ENCODE measurements at regions not wholly inside any gene's neighbourhood (a gene's known extent, or its start where the extent isn't known, plus 50 kb on each side); places are given as distances from the start of the nearest gene placed in this dataset.

DNA sequence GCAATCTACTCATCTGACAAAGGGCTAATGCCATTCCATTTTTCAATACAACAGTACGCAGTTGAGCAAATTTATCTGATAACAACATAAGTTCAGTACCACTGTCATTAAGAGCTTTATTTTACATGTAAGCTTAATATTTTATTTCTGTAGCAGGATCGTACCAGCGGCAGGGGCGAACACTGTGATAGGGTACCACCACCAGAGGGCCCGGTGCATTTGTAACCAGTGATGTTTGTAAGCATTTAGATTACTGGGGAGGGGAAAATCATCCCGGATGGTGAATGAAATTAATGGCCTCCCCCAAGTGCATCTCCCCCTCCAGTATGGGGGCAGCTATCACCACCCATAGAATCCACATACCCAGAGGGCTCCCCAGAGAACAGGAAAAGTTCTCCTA is 179.0 kb downstream of the ADGRA3 start:
- no peak for DNase-seq (ENCODE audit: extremely low read depth in 1 of 2, low read depth in 1 of 2)

DNA sequence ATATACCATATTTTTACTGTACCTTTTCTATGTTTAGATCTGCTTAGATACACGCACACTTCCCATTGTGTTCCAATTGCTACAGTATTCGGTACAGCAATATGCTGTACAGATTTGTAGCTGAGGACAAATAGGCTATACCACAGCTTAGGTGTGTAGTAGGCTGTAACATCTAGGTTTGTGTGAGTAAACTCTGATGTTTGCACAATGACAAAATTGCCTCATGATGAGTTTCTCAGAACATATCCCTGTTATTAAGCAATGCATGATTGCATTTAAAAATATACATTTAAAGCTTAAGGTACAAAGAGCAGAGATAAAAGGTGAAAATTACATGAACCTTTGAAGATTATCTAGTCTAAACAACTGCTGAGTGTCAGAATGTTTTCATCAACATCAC is 181.7 kb downstream of the ADGRA3 start:
- no peak for DNase-seq (ENCODE audit: extremely low read depth in 1 of 2, low read depth in 1 of 2)

DNA sequence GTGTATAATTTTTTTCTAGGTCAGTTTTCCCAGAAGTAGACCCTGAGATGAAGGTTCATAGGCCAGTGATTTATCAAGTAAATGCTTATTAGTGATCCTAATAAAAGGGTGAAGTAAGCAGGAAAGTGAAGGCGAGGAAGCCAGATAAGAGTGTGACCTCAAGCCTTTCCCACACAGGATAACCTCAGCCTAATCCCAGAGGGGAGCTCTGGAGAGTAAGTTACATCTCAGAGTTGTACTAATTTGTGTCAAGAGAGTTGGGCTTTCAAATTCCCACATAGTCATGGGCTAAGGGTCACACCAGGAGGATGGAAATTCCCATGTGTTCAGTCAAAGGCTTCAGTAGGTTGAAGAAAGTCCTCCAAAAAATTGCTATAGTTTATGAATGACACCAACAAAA is 191.4 kb downstream of the ADGRA3 start:
- no peak for DNase-seq (ENCODE audit: extremely low read depth in 1 of 2, low read depth in 1 of 2)

DNA sequence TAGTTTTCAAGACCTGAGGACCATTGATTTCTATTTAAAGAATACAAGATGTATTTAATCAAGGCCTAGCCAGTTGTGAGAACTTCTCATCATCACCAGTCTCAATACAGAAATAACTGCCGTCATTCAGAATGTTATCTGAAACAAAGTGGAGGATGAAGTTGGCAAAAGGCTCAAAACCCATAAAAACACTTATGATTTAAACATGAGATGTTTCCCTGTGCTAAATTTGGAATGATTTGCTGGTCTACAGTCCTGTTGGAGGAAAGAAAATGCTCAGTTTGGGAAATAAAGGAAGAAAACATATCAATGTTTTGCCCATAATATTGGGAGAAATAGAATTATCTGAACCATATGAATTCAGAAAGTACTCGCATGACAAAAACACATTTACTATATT is 192.2 kb downstream of the ADGRA3 start:
- no peak for DNase-seq (ENCODE audit: extremely low read depth in 1 of 2, low read depth in 1 of 2)

DNA sequence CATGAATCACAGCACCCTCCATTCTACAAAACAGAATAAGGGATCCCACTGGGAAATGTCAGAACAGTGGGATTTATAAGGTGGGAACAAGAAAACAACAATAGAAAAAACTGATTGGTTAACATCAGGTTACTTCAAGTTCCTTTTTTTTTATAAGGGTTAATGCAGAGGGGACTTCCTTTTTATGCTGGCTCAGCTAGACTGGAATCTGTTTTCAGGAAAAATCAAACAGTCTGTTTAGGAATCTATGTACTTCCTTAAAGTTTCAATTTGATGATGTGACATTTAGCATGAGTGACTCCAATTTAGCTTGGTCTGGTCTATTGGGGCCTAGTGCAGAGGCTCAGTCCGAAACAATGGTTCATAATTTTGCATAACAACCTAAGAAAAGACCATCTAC is 192.9 kb downstream of the ADGRA3 start:
- DNase-seq (ENCODE audit: extremely low read depth in 1 of 2, low read depth in 1 of 2): no peak

DNA sequence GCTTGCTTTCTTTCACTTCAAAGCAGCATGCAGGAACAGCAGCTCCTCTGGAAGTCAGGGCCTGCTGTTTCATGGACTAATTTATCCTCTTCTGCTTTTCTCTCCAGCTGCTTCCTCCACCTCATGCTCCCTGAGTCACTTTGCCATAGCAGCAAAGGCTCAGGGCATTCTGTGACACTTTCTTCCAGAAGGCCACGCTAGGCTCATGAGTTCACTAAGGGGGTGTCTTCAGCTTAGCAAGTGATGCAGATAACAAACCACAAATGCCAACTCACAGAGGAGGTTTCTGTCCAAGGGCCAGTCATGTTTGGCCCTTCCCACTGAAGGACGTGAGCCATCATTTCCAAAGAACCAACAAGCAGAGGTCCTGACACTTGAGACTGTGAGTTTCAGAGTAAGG is 200.2 kb downstream of the ADGRA3 start:
- DNase-seq (ENCODE audit: extremely low read depth in 1 of 2, low read depth in 1 of 2): no peak

DNA sequence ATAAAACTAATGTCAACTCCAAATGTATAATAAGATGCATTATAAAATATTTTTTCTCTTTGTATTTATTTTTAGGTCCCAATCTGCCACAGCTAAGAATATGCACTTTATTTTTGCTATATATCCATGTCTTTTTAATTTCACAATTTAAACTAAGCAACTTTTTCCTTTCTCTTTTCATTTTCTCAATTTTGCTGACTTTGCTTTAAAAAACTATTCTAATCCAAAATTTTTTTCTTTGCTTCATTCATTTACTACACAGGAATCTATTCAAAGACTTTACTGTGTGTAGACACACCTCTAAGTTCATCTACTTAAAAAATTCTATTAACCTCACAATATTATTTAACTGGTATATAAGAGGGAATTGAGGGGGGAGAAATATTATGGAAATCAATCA is 201.9 kb downstream of the ADGRA3 start:
- DNase-seq (ENCODE audit: extremely low read depth in 1 of 2, low read depth in 1 of 2): no peak

DNA sequence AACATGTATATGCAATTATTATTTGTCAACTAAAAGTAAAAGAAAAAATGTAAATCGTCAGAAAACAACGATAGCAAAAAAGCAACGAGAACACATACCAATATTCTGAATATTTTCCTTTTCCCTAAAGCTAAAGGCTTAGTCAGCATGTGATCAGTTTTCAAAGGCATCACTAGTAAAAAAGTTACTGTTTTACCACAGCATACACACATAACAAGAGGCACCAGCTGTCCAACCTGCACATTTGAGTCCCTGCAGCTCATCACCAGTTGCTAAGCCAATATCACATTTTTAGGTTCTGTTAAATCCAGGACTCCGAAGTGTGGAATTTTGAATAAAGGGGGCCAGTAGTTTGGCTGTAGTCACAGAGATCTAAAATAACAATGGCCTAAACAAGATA is 203.8 kb downstream of the ADGRA3 start:
- no peak for DNase-seq (ENCODE audit: extremely low read depth in 1 of 2, low read depth in 1 of 2)

DNA sequence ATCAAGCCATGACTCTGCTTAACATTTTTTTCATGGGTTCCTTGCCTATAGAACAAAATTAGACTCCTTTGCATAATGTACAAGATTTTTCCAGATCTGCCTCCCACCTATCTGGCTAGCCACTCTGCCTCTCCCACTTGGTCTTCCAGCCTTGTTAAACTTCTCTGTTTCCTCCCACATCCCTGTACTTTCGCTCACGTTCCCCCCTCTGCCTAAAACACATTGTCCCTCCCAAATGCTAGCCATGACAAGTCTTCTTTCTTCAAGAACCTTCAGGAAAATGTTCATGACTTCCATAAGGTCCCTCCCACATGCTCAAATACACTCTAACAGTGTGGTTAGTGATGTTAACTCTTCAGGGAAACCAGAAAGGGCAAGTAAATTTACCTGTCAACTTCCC is 214.6 kb downstream of the ADGRA3 start:
- no peak for DNase-seq (ENCODE audit: extremely low read depth in 1 of 2, low read depth in 1 of 2)

DNA sequence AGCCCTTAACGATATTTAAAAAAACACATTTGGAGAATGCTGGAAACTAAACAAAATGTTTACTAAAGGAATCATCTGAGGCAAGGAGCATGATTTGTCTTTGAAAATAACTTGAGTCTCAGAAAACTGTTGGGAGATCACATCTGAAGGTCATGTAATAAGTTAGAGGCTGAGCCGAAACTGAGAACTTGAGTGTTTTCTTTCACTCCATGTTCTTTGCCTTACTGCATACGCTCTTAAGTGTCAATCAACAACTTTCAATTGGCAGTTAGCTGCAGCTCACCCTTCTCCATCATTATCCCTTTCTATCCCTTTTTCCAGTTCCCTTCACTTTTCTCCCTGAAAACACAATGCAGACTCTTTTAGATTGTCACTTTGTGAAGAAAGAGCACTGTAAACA is 216.2 kb downstream of the ADGRA3 start:
- no peak for DNase-seq (ENCODE audit: extremely low read depth in 1 of 2, low read depth in 1 of 2)

DNA sequence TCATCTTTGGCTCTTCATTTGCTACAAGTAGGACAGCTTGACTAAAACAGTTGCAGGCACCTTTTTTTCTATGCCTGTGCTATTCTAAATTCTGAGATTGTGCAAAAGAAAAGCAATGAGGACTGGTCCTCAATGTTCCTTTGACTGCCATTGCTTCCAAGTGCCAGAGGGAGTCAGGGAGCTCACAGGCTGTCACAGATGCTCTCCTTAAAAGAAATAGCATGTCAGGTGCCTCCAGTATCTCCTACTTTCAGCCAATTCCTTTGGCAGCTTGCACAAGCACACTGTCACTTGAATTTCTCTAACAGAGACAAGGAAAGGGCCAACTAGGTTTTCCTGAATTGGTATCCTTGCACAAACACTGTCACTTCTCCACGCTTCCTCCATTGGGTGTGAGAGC is 228.2 kb downstream of the ADGRA3 start:
- no peak for DNase-seq (ENCODE audit: extremely low read depth in 1 of 2, low read depth in 1 of 2)

DNA sequence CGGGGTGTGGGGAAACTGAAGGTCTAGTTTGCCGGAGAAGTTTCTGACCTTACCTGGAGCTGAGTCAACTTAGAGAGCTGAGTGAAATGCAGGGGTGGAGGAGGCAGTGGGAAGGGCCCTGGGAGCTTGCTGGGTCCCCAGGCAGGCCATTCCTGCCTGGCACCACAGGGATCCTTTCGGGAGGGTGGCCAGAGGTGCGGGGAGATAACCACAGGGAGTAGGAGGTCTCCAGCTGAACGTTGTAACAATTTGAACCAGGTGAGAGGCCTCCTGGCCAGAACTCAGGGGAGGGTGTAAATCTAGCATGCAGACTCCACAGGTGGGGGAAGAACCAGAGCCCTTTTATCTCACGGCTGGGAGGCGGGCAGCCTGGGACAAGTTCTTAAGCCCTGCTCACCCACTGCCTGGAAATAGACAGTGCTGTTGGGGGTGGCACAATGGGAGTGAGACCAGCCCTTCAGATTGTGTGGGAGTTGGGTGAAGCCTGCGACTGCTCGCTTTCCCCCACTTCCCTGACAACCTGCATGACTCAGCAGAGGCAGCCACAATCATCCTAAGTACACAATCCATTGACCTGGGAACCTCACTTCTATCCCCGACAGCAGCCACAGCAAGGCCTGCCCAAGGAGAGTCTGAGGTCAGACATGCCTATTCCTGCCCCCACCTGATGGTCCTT is 247.4 kb downstream of the ADGRA3 start:
- DNase-seq (ENCODE audit: extremely low read depth in 1 of 2, low read depth in 1 of 2): no peak

DNA sequence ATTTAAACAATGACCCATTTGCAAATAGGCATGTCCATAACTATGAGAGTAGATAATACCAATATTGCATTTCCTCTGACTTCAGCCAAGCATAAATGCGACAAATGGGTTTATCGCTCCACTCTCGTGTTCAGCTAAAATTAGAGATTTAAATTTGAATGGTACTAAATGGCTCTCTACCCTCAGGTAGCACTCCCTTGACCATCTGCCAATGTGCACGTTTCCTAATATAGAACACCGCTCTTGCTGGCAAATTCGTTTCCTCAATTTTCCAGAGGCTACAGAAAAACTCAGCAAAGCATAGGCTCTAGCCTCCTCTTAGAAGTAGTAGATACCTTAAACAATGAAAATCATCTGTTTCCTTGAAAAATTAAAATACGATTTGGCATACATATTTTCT is 251.6 kb downstream of the ADGRA3 start:
- no peak for DNase-seq (ENCODE audit: extremely low read depth in 1 of 2, low read depth in 1 of 2)

DNA sequence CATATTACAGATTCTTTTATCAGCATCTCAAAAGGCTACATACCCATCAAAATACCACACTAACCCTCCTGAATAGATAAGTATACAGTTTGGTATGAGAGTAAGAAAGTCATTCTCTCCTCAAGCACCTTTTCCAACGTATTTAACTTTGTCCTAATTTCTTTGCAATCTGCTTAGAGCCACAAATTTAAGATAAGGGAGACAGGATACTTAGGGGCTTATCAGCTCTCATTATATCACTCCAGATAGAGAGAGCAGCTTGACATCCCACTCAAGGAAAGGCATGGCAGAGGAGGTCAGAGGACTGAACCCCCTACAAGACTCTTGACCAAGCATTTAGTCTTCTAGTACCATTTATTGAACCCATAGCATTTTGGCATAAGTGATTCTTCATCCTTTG is 262.4 kb downstream of the ADGRA3 start:
- no peak for DNase-seq (ENCODE audit: extremely low read depth in 1 of 2, low read depth in 1 of 2)

DNA sequence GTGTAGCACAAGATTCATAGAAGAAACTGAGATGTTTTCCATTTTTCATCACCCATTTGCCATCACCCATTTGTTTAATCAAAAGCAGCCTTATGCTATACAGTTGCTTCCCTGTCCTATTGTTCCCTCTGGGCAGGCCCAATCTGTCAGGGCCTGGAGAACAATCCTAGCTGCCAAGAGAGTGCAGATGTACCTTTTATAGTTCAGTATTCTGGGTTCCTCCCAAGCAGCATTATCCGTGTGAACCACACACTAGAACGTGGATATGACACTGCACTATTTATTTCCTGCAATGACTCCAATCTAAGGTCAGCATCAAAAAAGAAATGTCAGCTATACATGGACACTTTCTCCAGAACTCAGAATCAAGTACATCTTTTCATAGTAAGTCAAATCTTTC is 269.0 kb downstream of the ADGRA3 start:
- DNase-seq (ENCODE audit: extremely low read depth in 1 of 2, low read depth in 1 of 2): no peak

DNA sequence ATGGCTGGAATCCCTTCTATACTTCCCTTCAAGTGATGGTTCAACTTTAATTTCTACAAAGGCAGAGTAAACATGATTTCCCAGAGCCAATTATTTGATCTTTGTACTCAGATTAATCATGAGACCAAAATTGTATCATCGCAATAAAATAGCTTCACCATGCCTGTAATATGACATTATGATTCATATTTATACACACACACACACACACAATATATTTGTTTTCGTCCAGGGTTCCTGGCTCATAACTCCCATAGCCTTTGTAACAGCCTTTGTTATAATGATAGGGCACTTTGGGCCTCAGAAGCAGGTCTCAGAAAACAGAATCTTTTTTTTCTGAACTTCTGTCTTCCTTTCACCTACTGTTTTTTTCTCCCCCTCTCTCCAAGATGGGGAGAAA is 270.6 kb downstream of the ADGRA3 start:
- no peak for DNase-seq (ENCODE audit: extremely low read depth in 1 of 2, low read depth in 1 of 2)

DNA sequence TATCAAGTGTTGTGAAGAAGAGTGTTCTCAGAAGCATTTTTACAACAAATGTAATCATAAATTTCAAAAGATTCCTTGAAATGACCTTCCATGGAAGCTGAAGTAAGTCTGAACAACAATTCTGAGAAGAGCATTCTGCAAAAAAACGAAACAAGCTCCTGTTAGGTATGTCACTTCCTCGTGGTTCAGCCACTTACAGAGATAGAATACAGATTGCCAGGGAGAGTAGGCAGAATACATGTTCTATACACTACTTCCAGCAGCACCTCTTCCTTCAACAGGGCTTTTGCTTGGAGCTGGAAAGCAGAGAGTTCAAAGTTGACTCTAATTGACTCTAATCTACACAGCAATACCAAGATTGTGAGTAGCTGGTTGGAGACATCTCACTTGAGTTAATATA is 274.5 kb downstream of the ADGRA3 start:
- DNase-seq (ENCODE audit: extremely low read depth in 1 of 2, low read depth in 1 of 2): no peak

DNA sequence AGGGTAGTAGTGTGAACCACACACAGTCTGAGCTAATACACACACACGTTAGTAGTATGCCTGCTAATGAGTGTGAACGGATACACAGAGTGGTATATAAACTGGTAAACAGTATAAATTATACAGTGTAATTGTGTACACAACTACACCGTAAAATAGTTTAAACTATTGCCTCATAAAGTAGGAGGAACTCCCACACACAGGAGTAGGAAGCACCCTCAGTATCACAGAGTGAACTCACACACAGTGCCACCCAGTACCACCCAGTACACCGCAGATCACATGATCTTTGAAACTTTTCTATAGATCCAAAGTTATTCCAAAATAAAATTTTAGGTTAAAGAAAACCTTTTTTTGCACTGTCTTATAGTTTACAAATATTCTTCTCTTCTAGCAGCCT is 275.1 kb downstream of the ADGRA3 start:
- no peak for DNase-seq (ENCODE audit: extremely low read depth in 1 of 2, low read depth in 1 of 2)

DNA sequence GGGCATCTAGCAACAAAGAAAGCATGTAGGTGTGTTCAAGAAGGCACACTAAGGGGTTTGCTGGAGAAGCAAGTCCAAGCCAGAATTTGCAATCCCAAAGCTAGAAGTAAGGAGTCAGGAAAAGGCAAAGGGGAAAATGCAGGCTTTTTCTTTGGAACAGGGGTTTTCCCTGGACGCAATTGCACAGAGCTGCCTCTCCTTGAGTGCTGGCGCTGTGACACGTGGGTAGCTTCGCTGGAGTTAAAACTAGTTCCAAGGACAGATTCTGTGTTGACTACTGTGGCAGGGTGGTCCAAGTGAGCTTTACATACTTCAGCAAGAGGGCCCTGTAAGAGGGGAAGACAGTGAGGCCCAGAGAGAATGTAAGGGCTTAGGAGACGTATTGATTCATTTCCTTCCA is 277.1 kb downstream of the ADGRA3 start:
- DNase-seq (ENCODE audit: extremely low read depth in 1 of 2, low read depth in 1 of 2): no peak

DNA sequence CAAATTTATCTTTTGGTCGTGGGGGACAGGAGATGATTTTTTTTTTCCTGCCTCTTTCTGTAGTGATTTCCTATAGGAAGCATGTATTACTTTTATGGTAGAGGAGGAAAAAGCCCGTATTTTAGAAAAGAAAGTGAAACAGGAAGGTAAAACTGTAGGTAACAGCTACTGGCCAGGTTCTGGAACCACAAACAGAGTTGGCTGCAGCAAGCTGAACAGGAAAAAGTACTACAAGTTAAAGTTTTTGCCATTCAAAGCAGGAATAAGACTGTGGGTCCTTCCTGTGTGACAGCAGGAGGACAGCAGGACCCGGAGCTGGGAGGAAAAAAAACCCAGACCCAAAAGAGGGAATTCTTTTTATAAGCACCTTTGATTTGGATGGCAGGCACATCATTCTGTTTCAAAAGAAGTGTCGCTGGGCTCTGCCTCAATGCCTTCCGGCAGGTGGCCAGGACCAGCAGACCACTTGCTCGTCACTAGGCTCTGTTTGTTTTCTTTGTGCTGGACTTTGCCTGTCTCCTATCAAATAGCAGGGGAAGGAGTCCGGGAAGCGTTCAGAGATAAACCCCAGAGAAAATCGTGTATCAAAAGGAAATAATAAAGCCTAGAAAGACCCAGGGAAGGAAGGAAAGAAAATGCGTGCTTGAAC is 277.9 kb downstream of the ADGRA3 start:
- DNase-seq (ENCODE audit: extremely low read depth in 1 of 2, low read depth in 1 of 2): no peak

DNA sequence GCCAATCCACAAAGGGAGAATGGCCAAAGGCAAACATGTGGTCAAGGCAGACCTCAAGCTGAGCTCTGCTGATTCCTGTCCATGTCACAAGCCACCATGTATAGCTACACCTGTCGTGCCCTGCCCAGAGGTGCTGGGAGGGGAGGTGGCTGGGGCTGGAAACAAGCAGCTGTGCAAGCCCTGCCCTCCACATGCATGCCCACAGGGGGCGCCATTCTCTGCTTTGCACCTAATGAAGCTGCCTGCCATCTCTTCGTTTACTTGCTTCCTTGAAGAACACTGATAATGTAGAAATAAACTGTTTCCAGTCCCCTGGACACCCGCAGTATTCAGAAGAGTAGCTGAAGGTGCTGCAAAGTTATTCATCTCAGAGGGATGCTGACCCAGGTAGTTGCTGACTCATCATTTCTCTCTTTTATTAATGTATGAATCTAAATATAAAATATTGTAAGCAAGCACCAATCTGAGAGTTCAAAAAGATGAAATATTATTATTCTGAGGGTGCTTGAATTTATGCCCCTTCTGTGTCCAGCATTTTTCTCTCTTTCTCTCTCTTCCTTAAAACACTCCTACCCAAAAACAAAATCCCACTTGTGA is 278.6 kb downstream of the ADGRA3 start:
- peak in 1 of 2 donors; percentile 14 for DNase-seq (ENCODE audit: extremely low read depth in 1 of 2, low read depth in 1 of 2)

DNA sequence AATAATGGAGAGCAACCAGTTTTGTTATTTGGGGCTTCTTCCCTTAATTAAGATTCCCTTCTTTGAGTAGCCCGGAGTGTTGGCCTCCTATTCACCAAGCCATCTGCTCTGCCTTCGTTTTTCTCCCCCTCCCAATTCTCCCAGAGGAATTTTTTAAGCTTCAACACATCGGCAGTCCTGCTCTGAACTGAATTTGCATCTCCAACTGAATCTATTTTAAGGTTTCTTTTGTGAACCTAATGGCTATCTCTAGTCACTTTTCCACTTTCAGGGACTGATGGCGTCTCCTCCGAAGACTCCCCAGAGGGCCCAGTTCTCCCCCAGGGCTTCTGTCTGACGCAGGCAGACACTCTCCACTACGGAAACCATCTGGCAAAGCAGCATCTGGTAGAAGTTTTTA is 280.2 kb downstream of the ADGRA3 start:
- no peak for DNase-seq (ENCODE audit: extremely low read depth in 1 of 2, low read depth in 1 of 2)

DNA sequence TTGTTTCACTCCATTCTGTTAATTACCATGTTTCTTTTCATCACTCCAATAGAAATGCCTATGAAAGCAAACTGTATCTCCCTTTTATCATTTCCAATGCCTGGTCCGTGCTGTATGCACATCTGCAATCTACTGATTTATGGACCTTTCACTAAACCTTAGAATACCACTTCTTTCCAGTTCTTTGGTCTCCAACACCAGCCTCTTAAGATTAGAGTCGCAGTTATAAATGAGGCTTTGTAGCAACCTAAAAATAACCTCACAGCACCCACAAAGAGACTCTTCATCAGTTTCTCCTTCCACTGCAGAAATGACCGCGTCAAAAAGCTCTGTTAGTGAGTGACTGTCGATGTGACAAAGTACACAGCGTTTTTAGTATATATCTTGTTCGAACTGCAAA is 282.6 kb downstream of the ADGRA3 start:
- DNase-seq (ENCODE audit: extremely low read depth in 1 of 2, low read depth in 1 of 2): no peak
